COLO668 (cell line): ENCODE measurements at regions not wholly inside any gene's neighbourhood (a gene's known extent, or its start where the extent isn't known, plus 50 kb on each side); places are given as distances from the start of the nearest gene placed in this dataset.

Experiments used
- DNase-seq: peaks from one replicate; lab custom pipeline; 2025; ENCODE audit not compliant: unreplicated experiment; lab: John Stamatoyannopoulos, UW

DNA sequence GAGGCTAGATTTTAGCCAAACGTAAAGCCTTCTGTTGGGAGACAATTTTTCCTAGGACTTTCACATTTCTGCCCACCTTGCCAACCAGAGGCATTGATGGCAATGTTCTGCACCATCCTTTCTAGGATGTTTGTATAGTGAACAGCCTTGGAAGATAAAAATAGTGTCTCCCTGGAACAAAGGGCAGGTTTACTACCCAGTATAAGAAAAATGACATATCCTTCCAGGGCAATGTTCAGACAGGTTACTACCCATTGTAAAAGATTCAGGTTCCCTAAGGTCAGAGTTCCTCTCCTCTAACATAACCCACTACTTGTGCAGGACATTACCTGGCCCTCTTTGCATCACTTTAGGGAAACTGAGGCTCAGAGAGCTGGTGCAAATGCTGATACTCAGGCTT is 248.2 kb upstream of the VEPH1 start:
- DNase-seq: no peak

- DNase-seq: no peak
Observed at GRCh38 chr3:157746391-157746790, 243.2 kb upstream of the VEPH1 start.

DNA sequence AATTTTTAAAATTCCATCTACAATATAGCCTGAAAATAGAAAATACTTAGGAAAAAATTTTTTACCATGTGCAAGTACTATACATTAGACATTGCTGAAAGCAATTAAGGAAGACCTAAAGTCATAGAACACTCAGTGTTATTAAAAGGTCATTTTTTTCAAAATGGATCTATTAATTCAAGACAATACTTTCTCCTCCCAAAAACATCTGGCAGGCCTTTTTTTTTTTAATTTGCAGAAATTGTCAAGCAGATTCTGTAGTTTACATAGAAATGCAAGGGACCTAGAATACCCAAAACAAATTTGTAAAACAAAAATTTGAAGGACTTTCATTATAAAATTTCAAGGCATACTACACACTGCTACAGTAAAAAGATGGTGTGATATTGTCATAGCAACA is 238.4 kb upstream of the VEPH1 start:
- no peak for DNase-seq

GRCh38 chr3:157738441-157738840 is 235.2 kb upstream of the VEPH1 start:
- no peak for DNase-seq

DNA sequence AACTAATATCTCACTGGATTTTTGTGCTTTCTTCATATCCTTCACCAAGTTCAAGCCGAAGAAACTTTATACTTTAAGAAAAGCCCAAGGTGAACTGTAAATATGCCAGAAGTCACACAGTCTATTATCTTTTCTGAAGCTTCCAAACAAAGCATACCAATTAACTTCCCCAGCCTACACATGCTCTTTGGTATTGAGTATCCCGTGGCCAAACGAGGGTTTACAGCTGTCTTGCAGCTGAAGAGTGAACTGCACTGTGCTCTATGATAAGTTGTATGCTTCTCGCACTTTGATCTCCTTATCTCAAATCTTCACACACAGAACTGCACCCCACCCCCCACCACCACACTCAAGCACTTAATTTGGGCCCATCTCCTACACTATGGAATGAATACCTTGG is 215.6 kb upstream of the VEPH1 start:
- no peak for DNase-seq

GRCh38 chr3:157713101-157713500 is 209.9 kb upstream of the VEPH1 start:
- DNase-seq: no peak

DNA sequence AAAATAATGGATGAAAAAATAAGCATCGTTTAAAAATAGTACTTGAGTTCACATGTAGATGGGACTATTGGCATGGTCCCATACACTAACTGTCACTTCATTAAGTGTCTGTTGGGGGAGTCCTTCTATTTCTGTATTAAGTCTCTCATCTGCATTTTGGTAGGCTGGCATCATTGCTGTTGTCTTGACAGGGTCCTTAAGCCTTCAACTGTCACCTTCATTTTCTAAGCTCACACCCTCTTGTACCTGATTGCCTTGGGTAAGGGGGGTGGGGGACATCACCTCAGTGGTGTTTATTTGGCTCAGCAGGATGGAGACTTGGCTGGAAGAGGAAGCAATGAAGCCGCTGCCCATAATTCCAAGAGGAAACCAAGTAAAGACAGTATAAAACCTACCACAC is 202.0 kb upstream of the VEPH1 start:
- no peak for DNase-seq

DNA sequence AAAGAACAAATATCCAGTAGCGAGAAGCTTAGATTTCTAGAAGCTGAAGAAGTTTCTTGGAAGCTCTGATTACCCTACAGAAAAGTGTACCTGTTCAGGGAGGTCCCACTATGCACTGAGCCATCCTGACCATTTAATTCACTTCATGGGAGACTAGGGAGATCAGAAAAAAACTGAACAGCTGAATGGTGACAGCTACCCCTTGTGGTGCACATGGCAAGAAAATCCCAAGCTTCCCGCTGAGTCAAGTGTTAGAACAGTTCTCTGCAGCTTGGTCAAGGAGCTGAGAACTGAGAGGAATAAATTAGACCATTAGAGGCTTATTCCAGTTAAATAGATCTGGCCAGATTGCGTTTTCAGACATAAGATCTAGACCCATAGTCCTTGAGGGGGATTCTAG is 197.2 kb upstream of the VEPH1 start:
- DNase-seq: no peak

- no peak for DNase-seq
Observed at GRCh38 chr3:157695586-157695985, 192.4 kb upstream of the VEPH1 start.

DNA sequence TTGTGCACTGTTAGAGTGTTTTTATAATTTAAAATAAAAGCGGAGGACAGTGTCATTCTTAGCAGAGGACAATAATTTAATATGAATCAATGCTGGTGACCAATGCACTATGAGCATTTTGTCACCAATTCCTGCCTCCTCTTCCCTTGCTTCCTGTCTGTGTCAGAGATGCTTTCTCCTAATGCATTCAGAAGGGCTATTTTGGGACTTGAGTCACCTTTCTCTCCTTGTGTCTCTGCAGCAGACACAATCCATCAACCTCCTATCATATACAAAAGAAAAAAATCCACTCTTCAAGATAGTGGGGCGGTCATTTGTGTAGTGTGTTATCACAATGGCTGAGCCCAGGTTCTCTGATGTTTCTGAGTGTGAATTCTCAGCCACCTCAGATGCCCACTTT is 191.9 kb upstream of the VEPH1 start:
- DNase-seq: no peak

- no peak for DNase-seq
Observed at GRCh38 chr3:157693762-157694161, 190.5 kb upstream of the VEPH1 start.

GRCh38 chr3:157692468-157692867 is 189.3 kb upstream of the VEPH1 start:
- DNase-seq: no peak

- no peak for DNase-seq
Observed at GRCh38 chr3:157683668-157684067, 180.5 kb upstream of the VEPH1 start.

- no peak for DNase-seq
Observed at GRCh38 chr3:157672061-157672460, 168.8 kb upstream of the VEPH1 start.

GRCh38 chr3:157671656-157672055 is 168.4 kb upstream of the VEPH1 start:
- DNase-seq: no peak

- DNase-seq: peak; percentile 5
Observed at GRCh38 chr3:157669416-157669815, 166.2 kb upstream of the VEPH1 start.

GRCh38 chr3:157667493-157667892 is 164.3 kb upstream of the VEPH1 start:
- DNase-seq: no peak

- DNase-seq: no peak
Observed at GRCh38 chr3:157662171-157662570, 159.0 kb upstream of the VEPH1 start.

GRCh38 chr3:157660847-157661246 is 157.6 kb upstream of the VEPH1 start:
- DNase-seq: no peak

DNA sequence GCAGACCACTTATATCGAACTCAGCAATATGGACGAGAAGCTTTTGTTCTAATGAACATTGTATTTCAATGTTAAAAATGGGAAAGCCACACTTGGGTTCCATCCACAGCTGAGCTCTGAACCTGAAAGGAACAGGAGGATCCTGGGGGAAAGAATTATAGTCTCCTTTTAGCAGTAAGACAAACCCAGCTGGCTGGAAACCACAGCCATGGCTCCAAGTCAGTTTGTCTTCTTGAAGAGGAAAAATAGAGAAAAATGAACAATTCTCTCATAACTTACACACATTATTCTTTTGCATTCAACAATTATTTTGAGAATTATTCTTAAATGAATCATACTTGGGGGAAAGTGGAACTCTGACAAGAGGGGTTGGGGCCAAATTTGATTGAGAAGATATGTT is 149.2 kb upstream of the VEPH1 start:
- no peak for DNase-seq

GRCh38 chr3:157650699-157651098 is 147.5 kb upstream of the VEPH1 start:
- DNase-seq: no peak

DNA sequence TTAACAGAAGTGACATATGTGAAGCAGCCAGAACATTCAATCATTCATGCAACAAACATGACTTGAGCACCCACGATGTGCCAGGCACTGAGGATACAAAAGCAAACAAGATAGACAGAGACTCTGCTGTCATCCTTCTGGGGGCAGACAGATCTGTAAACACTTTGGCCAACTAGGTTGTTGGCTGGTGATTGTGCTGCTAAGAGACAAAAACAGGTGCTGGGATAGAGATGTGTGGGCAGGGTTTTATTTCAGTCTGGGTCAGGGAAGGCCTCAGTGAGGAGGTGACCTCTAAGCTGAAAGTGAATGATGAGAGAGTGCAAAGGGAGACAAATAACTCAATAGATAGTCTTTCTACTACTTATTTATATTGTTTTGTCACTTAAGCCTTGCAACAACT is 147.0 kb upstream of the VEPH1 start:
- peak; percentile 9 for DNase-seq

GRCh38 chr3:157649511-157649910 is 146.3 kb upstream of the VEPH1 start:
- DNase-seq: no peak

GRCh38 chr3:157647820-157648219 is 144.6 kb upstream of the VEPH1 start:
- DNase-seq: no peak
